RWPE1 (cell line): ENCODE measurements at regions not wholly inside any gene's neighbourhood (a gene's known extent, or its start where the extent isn't known, plus 50 kb on each side); places are given as distances from the start of the nearest gene placed in this dataset.

Source experiments
- CTCF ChIA-PET: fragments of 350-600 bp; sonication (Branson Sonifier 250); formaldehyde crosslinking; extraction: SDS; loops from one replicate; lab custom pipeline; 2021; lab: Yijun Ruan, JAX
- POLR2A ChIA-PET: fragments of 400-600 bp; formaldehyde crosslinking; extraction: SDS; loops from one replicate; lab custom pipeline; 2020; ENCODE audit warnings: antibody characterized with exemption; ENCODE audit not compliant: low non-redundant PET; lab: Yijun Ruan, JAX
- DNase-seq: peaks from one replicate; pipeline ENCODE4 v3.0.0; 2012; ENCODE audit warnings: low spot score
- H3K27ac ChIP-seq: fragments of 450-650 bp; 2 replicates; pipeline ENCODE4 v1.5.1; 2017
- TF ChIP-seq, protein P1 (sequence below): fragments of 450-650 bp; conservative IDR thresholded peaks from 2 replicates; pipeline ENCODE4 v1.5.1; 2017; ENCODE audit warnings: low read depth, mild to moderate bottlenecking

DNA sequence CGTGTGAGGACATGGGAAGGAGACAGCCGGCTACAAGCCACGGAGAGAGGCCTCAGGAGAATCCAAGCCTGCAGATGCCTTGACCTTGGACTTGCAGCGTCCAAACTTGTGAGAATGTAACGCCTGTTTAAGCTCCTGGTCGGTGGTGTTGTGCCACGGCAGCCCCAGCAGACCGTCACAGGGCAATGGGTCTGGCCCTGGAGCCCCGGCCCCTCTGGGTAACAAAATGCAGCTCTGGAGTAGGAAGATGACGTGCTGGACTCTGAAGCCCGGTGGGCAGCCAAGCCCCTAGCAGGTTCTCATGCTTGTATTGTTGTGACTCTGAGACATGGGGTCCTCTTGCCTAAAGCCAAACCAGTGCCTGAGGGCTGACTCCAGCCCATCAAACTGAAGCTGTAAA, 174.7 kb downstream of the IRX2 start:
- no peak for DNase-seq
- TF ChIP-seq, protein P1, sequence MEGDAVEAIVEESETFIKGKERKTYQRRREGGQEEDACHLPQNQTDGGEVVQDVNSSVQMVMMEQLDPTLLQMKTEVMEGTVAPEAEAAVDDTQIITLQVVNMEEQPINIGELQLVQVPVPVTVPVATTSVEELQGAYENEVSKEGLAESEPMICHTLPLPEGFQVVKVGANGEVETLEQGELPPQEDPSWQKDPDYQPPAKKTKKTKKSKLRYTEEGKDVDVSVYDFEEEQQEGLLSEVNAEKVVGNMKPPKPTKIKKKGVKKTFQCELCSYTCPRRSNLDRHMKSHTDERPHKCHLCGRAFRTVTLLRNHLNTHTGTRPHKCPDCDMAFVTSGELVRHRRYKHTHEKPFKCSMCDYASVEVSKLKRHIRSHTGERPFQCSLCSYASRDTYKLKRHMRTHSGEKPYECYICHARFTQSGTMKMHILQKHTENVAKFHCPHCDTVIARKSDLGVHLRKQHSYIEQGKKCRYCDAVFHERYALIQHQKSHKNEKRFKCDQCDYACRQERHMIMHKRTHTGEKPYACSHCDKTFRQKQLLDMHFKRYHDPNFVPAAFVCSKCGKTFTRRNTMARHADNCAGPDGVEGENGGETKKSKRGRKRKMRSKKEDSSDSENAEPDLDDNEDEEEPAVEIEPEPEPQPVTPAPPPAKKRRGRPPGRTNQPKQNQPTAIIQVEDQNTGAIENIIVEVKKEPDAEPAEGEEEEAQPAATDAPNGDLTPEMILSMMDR: no peak
- POLR2A ChIA-PET: no interaction called here
- CTCF ChIA-PET: no interaction called here
- no peak overlapping the region for H3K27ac ChIP-seq

- ChIA-PET CTCF (interaction anchor here (0.6 kb wide), 1 partner anchor 249 kb away, joined by 3 read pairs; no protein-coding TSS in a partner anchor), POLR2A (no interaction called here)
- TF ChIP-seq, protein P1: no peak
- no peak overlapping the region for H3K27ac ChIP-seq
- peak; percentile 26 for DNase-seq
Measured at GRCh38 chr5:2575871-2576270, 175.6 kb downstream of the IRX2 start.

- ChIA-PET POLR2A (no interaction called here), CTCF (no interaction called here)
- no peak for DNase-seq
- TF ChIP-seq, protein P1: no peak
- H3K27ac ChIP-seq: no peak overlapping the region
Measured at GRCh38 chr5:2575292-2575691, 176.2 kb downstream of the IRX2 start.

DNA sequence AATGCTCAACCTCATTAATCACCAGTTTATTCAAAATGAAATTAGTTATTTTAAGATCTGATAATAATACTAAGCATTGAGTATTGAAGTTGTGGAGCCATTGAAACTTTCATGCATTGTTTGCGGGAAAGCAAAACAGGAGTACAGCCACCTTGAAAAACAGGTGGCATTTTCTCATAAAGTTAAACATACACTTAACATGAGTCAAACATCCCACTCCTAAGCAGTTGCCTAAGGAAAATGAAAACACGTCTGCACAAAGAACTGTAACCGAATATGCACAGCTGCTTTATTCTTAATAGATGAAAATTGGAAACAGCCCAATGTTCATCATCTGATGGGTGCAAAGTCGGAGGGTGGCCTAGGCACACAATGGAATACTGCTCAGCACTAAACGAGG, 177.3 kb downstream of the IRX2 start:
- ChIA-PET POLR2A (no interaction called here), CTCF (no interaction called here)
- TF ChIP-seq, protein P1: no peak
- H3K27ac ChIP-seq: no peak overlapping the region
- DNase-seq: no peak

- CTCF ChIA-PET: interaction anchor here (0.6 to 0.7 kb wide), 2 partner anchors 153 to 234 kb away, joined by 3 read pairs; no protein-coding TSS in a partner anchor
- DNase-seq: no peak
- TF ChIP-seq, protein P1: no peak
- no peak overlapping the region for H3K27ac ChIP-seq
- POLR2A ChIA-PET: no interaction called here
Measured at GRCh38 chr5:2570586-2570985, 180.9 kb downstream of the IRX2 start.

- CTCF ChIA-PET: no interaction called here
Measured at GRCh38 chr5:2569774-2570542, 181.5 kb downstream of the IRX2 start.

More at GRCh38 chr5:2569774-2570542, 181.5 kb downstream of the IRX2 start:
- DNase-seq: no peak
- POLR2A ChIA-PET: no interaction called here
- H3K27ac ChIP-seq: no peak overlapping the region
- TF ChIP-seq, protein P1: no peak
